B cell (primary cell): ENCODE measurements at regions not wholly inside any gene's neighbourhood (a gene's known extent, or its start where the extent isn't known, plus 50 kb on each side); places are given as distances from the start of the nearest gene placed in this dataset.

Source experiments
- ATAC-seq: fragments of 200-7000 bp; cut with Tn5 transposase; one replicate; pipeline ENCODE4 v1.10.0; 2021; ENCODE audit warnings: low read depth, mild to moderate bottlenecking, moderate number of reproducible peaks, moderate library complexity
- CTCF ChIA-PET: fragments of 350-600 bp; sonication (Branson Sonifier 250); formaldehyde crosslinking; loops from one replicate; lab custom pipeline; 2021; ENCODE audit warnings: antibody characterized with exemption, inconsistent platforms; lab: Charles Lee
- POLR2A ChIA-PET: fragments of 350-600 bp; sonication (Branson Sonifier 250); formaldehyde crosslinking; loops from one replicate; lab custom pipeline; 2021; ENCODE audit warnings: antibody characterized with exemption; lab: Charles Lee
- DNase-seq: peaks from one replicate; pipeline ENCODE4 v3.0.0; 2013
- H2AFZ ChIP-seq: 2 replicates; pipeline ENCODE4 v1.6.1; 2012; ENCODE audit warnings: mild to moderate bottlenecking, low read depth, low read length; ENCODE audit not compliant: insufficient read depth, poor library complexity, severe bottlenecking
- H3K27ac ChIP-seq, 2 donors: 1 replicate in 1 of 2; 2 replicates in 1 of 2; pipeline ENCODE4 v1.5.1; 2012 to 2013; ENCODE audit warnings: low read length in 2 of 2, mild to moderate bottlenecking in 2 of 2, moderate library complexity in 1 of 2
- H3K27me3 ChIP-seq, 4 experiments: fragments of 200-600 bp in 1 of 4; sonication (generic) in 1 of 4; replicated peaks in 1 of 4; 1 replicate in 2 of 4; 2 replicates in 2 of 4; pipeline versions ENCODE4 v1.6.1 to v1.7.0; 2013 to 2016; ENCODE audit warnings: low read length in 3 of 4, mild to moderate bottlenecking in 2 of 4, mixed read lengths in 1 of 4, moderate library complexity in 1 of 4; ENCODE audit not compliant: insufficient read depth in 4 of 4, control insufficient read depth in 3 of 4; ENCODE audit errors: control extremely low read depth in 1 of 4
- H3K36me3 ChIP-seq, 2 experiments: replicated peaks in 1 of 2; 1 replicate in 1 of 2; 2 replicates in 1 of 2; pipeline versions ENCODE4 v1.6.1 to v1.7.1; 2013; ENCODE audit warnings: low read length in 1 of 2; ENCODE audit not compliant: insufficient read depth in 2 of 2, control insufficient read depth in 1 of 2; ENCODE audit errors: control extremely low read depth in 1 of 2, extremely low read depth in 1 of 2
- H3K4me1 ChIP-seq, 2 donors: fragments of 200-600 bp in 1 of 2; sonication (generic) in 1 of 2; 1 replicate in 1 of 2; 2 replicates in 1 of 2; pipeline versions ENCODE4 v1.5.1 to v1.6.1; 2013 to 2017; ENCODE audit warnings: low read length in 2 of 2; ENCODE audit not compliant: control insufficient read depth in 2 of 2, insufficient read depth in 2 of 2
- H3K4me2 ChIP-seq: replicated peaks from 2 replicates; pipeline ENCODE3; 2012; ENCODE audit warnings: mild to moderate bottlenecking, low read depth, low read length; ENCODE audit not compliant: poor library complexity, severe bottlenecking
- H3K4me3 ChIP-seq, 5 experiments: fragments of 200-600 bp in 1 of 5; sonication (generic) in 1 of 5; 1 replicate in 3 of 5; 2 replicates in 2 of 5; pipeline versions ENCODE4 v1.5.1 to v1.7.0; 2011 to 2016; ENCODE audit warnings: low read length in 4 of 5, mild to moderate bottlenecking in 4 of 5, low read depth in 2 of 5, control low read depth in 1 of 5, moderate library complexity in 1 of 5; ENCODE audit not compliant: insufficient read depth in 1 of 5; ENCODE audit errors: control extremely low read depth in 1 of 5, extremely low read depth in 1 of 5
- H3K79me2 ChIP-seq: fragments of 200-600 bp; sonication (generic); one replicate; pipeline ENCODE4 v1.6.0; 2016; ENCODE audit warnings: low read length; ENCODE audit not compliant: control insufficient read depth, insufficient read depth
- H3K9ac ChIP-seq: fragments of 200-600 bp; sonication (generic); 2 replicates; pipeline ENCODE4 v1.6.1; 2017; ENCODE audit warnings: mild to moderate bottlenecking, low read length, moderate library complexity
- H3K9me3 ChIP-seq, 3 donors: one replicate each; pipeline versions ENCODE4 v1.6.1 to v1.7.1; 2013; ENCODE audit warnings: low read length in 2 of 3; ENCODE audit not compliant: control insufficient read depth in 2 of 3, insufficient read depth in 1 of 3; ENCODE audit errors: control extremely low read depth in 1 of 3
- H4K20me1 ChIP-seq: 2 replicates; pipeline ENCODE4 v1.6.0; 2012; ENCODE audit warnings: mild to moderate bottlenecking, low read length; ENCODE audit not compliant: insufficient read depth, control insufficient read depth, poor library complexity, severe bottlenecking
- H3K27ac Mint-ChIP-seq: one replicate; pipeline ENCODE4 v1.8.0; 2021; ENCODE audit warnings: mixed read lengths
- H3K27me3 Mint-ChIP-seq: one replicate; pipeline ENCODE4 v1.8.0; 2021; ENCODE audit warnings: mixed read lengths
- H3K4me1 Mint-ChIP-seq: one replicate; pipeline ENCODE4 v1.8.0; 2021; ENCODE audit warnings: mixed read lengths
- H3K4me3 Mint-ChIP-seq: one replicate; pipeline ENCODE4 v1.8.0; 2021; ENCODE audit warnings: mixed read lengths
- H3K9me3 Mint-ChIP-seq: one replicate; pipeline ENCODE4 v1.8.0; 2022; ENCODE audit warnings: mixed read lengths; ENCODE audit not compliant: insufficient read depth
- CTCF ChIP-seq: fragments of 200-600 bp; IDR thresholded peaks from one replicate; pipeline ENCODE4 v1.8.0; 2022; ENCODE audit warnings: antibody characterized with exemption, mild to moderate bottlenecking
- EZH2 ChIP-seq: IDR thresholded peaks from 2 replicates; pipeline ENCODE4 v1.6.1; 2012; ENCODE audit warnings: borderline replicate concordance, low read depth, mild to moderate bottlenecking, moderate library complexity, low read length; ENCODE audit not compliant: insufficient read depth, poor library complexity, severe bottlenecking
- WGBS: methylation state at CpG from one replicate; pipeline ENCODE4 v1.1.5; 2013; ENCODE audit warnings: missing lambda C conversion rate; ENCODE audit not compliant: insufficient coverage; 5-methylcytosine and 5-hydroxymethylcytosine counted together
- intact Hi-C: fragments of 100-400 bp; cut with micrococcal nuclease; formaldehyde crosslinking; loops from one replicate; pipeline ENCODE4 v1.10.0; 2022

GRCh38 chr11:70790671-70791300 is 392.5 kb downstream of the CTTN start:
- Histone ChIP-seq H3K4me2 (no peak overlapping the region), H3K27ac (no peak overlapping the region), H3K36me3 (no peaks in the 10 kb centered on the region), H2AFZ (no peak overlapping the region), H3K4me3 (no peak overlapping the region), H3K27me3 (no peaks in the 10 kb centered on the region), H3K79me2 (no peaks in the 10 kb centered on the region), H3K4me1 (no peaks in the 10 kb centered on the region), H3K9ac (no peak overlapping the region), H3K9me3 (peaks cover 0 to 29% (median 6%) of the 10 kb centered on the region in 3 donors), H4K20me1 (no peaks in the 10 kb centered on the region)
- no peaks in the 10 kb centered on the region for H3K4me1 Mint-ChIP-seq
- no peak overlapping the region for H3K4me3 Mint-ChIP-seq
- TF ChIP-seq CTCF (no peak), EZH2 (no peak)
- ATAC-seq (no peak), DNase-seq (no peak)
- no peaks in the 10 kb centered on the region for H3K27me3 Mint-ChIP-seq
- H3K9me3 Mint-ChIP-seq, result peaks cover 8% of the 10 kb centered on the region
- POLR2A ChIA-PET, result no interaction called here
- 79% methylated on average over 8 of the region's 12 CpGs for WGBS
- CTCF ChIA-PET, result no interaction called here
- intact Hi-C loops, result no loop called here
- H3K27ac Mint-ChIP-seq, result no peak overlapping the region

- no peaks in the 10 kb centered on the region for H3K4me1 Mint-ChIP-seq
- intact Hi-C loops, result no loop called here
- H3K9me3 ChIP-seq, result peaks cover 0 to 34% (median 6%) of the 10 kb centered on the region in 3 donors
- no peaks in the 10 kb centered on the region for H3K27me3 ChIP-seq
- no peaks in the 10 kb centered on the region for H3K79me2 ChIP-seq
- H2AFZ ChIP-seq, result no peak overlapping the region
- WGBS, result 91% methylated on average over 8 of the region's 8 CpGs
- H3K27ac ChIP-seq, result no peak overlapping the region
- no peaks in the 10 kb centered on the region for H3K36me3 ChIP-seq
- ATAC-seq, result no peak
- H3K27ac Mint-ChIP-seq, result no peak overlapping the region
- H3K4me3 Mint-ChIP-seq, result no peak overlapping the region
- no peaks in the 10 kb centered on the region for H4K20me1 ChIP-seq
- H3K27me3 Mint-ChIP-seq, result no peaks in the 10 kb centered on the region
- TF ChIP-seq CTCF, result no peak
- no peak for TF ChIP-seq EZH2
- H3K4me3 ChIP-seq, result no peak overlapping the region
- POLR2A ChIA-PET, result no interaction called here
- no peak overlapping the region for H3K4me2 ChIP-seq
- no peaks in the 10 kb centered on the region for H3K4me1 ChIP-seq
- H3K9ac ChIP-seq, result no peak overlapping the region
- CTCF ChIA-PET, result interaction anchor here (0.7 kb wide), 1 partner anchor 623 kb away, joined by 3 read pairs; no protein-coding TSS in a partner anchor
- no peak for DNase-seq
- peaks cover 8% of the 10 kb centered on the region for H3K9me3 Mint-ChIP-seq
Measured at GRCh38 chr11:70796648-70797227, 398.4 kb downstream of the CTTN start.
